ENCODE measurements at regions not wholly inside any gene's neighbourhood (a gene's known extent, or its start where the extent isn't known, plus 50 kb on each side); places are given as distances from the start of the nearest gene placed in this dataset.
"Not testable (repeated sequence)": the region's sequence is repeated elsewhere in the genome, so short reads cannot be mapped to it uniquely, and the experiment has no call there.

GRCh38 chr6:141552031-141552430 lies 580.7 kb upstream of the GJE1 start:
- no peak for DNase-seq

- DNase-seq: no peak
Observed at GRCh38 chr6:141551318-141551717, 581.4 kb upstream of the GJE1 start.

- DNase-seq: no peak
Observed at GRCh38 chr6:141550471-141550870, 582.3 kb upstream of the GJE1 start.

- no peak for DNase-seq
Observed at GRCh38 chr6:141548966-141549365, 583.8 kb upstream of the GJE1 start.

GRCh38 chr6:141541581-141542324 lies 591.0 kb upstream of the GJE1 start:
- DNase-seq: no peak

- no peak for DNase-seq
Observed at GRCh38 chr6:141540207-141540606, 592.5 kb upstream of the GJE1 start.

GRCh38 chr6:141539617-141540016 lies 593.1 kb upstream of the GJE1 start:
- DNase-seq: no peak

- no peak for DNase-seq
Observed at GRCh38 chr6:141532211-141532610, 600.5 kb upstream of the GJE1 start.

- no peak for DNase-seq
Observed at GRCh38 chr6:141531040-141531439, 601.7 kb upstream of the GJE1 start.

GRCh38 chr6:141528596-141528995 lies 604.1 kb upstream of the GJE1 start:
- no peak for DNase-seq

GRCh38 chr6:141526985-141527384 lies 605.7 kb upstream of the GJE1 start:
- no peak for DNase-seq

- DNase-seq: no peak
Observed at GRCh38 chr6:141521440-141521839, 611.3 kb upstream of the GJE1 start.

GRCh38 chr6:141513830-141514229 lies 618.9 kb upstream of the GJE1 start:
- DNase-seq: no peak

GRCh38 chr6:141510803-141511202 lies 621.9 kb upstream of the GJE1 start:
- DNase-seq: no peak

- DNase-seq: not testable (repeated sequence)
Observed at GRCh38 chr6:141506062-141506461, 626.7 kb upstream of the GJE1 start.

- DNase-seq: not testable (repeated sequence)
Observed at GRCh38 chr6:141504318-141504717, 628.4 kb upstream of the GJE1 start.

GRCh38 chr6:141501616-141502015 lies 631.1 kb upstream of the GJE1 start:
- no peak for DNase-seq

- no peak for DNase-seq
Observed at GRCh38 chr6:141498977-141499376, 633.7 kb upstream of the GJE1 start.

- DNase-seq: no peak
Observed at GRCh38 chr6:141492521-141493284, 640.0 kb upstream of the GJE1 start.

- DNase-seq: no peak
Observed at GRCh38 chr6:141491684-141492083, 641.0 kb upstream of the GJE1 start.

- DNase-seq: no peak
Observed at GRCh38 chr6:141490982-141491381, 641.7 kb upstream of the GJE1 start.

- no peak for DNase-seq
Observed at GRCh38 chr6:141488488-141488887, 644.2 kb upstream of the GJE1 start.

GRCh38 chr6:141486942-141487341 lies 645.8 kb upstream of the GJE1 start:
- no peak for DNase-seq

GRCh38 chr6:141484711-141485110 lies 648.0 kb upstream of the GJE1 start:
- DNase-seq: no peak
